HG02610 (cell line): ENCODE measurements at regions not wholly inside any gene's neighbourhood (a gene's known extent, or its start where the extent isn't known, plus 50 kb on each side); places are given as distances from the start of the nearest gene placed in this dataset.
"Not testable (repeated sequence)": the region's sequence is repeated elsewhere in the genome, so short reads cannot be mapped to it uniquely, and the experiment has no call there.

ENCODE experiments used
- ATAC-seq: cut with Tn5 transposase; IDR thresholded peaks from one replicate; pipeline ENCODE4 v1.9.1; 2021; ENCODE audit warnings: mild to moderate bottlenecking, moderate library complexity; ENCODE audit not compliant: unreplicated experiment

GRCh38 chr13:104975272-104975671 is 1560.2 kb downstream of the EFNB2 start:
- ATAC-seq, result peak; percentile 82

- ATAC-seq, result no peak
These were observed 1566.6 kb downstream of the EFNB2 start for GRCh38 chr13:104968876-104969275.

- no peak for ATAC-seq
These were observed 1567.4 kb downstream of the EFNB2 start for GRCh38 chr13:104967836-104968630.

- no peak for ATAC-seq
These were observed 1568.1 kb downstream of the EFNB2 start for GRCh38 chr13:104967376-104967775.

GRCh38 chr13:104962411-104962810 is 1573.1 kb downstream of the EFNB2 start:
- no peak for ATAC-seq

- no peak for ATAC-seq
These were observed 1574.2 kb downstream of the EFNB2 start for GRCh38 chr13:104961246-104961645.

GRCh38 chr13:104954210-104954609 is 1581.3 kb downstream of the EFNB2 start:
- ATAC-seq, result no peak

GRCh38 chr13:104953588-104953987 is 1581.9 kb downstream of the EFNB2 start:
- ATAC-seq, result no peak

- no peak for ATAC-seq
These were observed 1585.4 kb downstream of the EFNB2 start for GRCh38 chr13:104949840-104950740.

- ATAC-seq, result no peak
These were observed 1591.3 kb downstream of the EFNB2 start for GRCh38 chr13:104944176-104944575.

GRCh38 chr13:104943331-104943730 is 1592.1 kb downstream of the EFNB2 start:
- no peak for ATAC-seq

- ATAC-seq, result no peak
These were observed 1597.6 kb downstream of the EFNB2 start for GRCh38 chr13:104937881-104938280.

- no peak for ATAC-seq
These were observed 1599.2 kb downstream of the EFNB2 start for GRCh38 chr13:104936304-104936703.

- not testable (repeated sequence) for ATAC-seq
These were observed 1614.9 kb downstream of the EFNB2 start for GRCh38 chr13:104920513-104920912.

- ATAC-seq, result no peak
These were observed 1615.4 kb downstream of the EFNB2 start for GRCh38 chr13:104920091-104920490.

GRCh38 chr13:104900191-104900817 is 1635.2 kb downstream of the EFNB2 start:
- no peak for ATAC-seq

- no peak for ATAC-seq
These were observed 1637.0 kb downstream of the EFNB2 start for GRCh38 chr13:104898484-104898883.

- no peak for ATAC-seq
These were observed 1639.9 kb downstream of the EFNB2 start for GRCh38 chr13:104895521-104895920.

GRCh38 chr13:104875038-104875754 is 1660.3 kb downstream of the EFNB2 start:
- no peak for ATAC-seq

- no peak for ATAC-seq
These were observed 1663.3 kb downstream of the EFNB2 start for GRCh38 chr13:104872153-104872552.

- ATAC-seq, result no peak
These were observed 1664.0 kb downstream of the EFNB2 start for GRCh38 chr13:104871456-104871855.
